Stimulated activated effector memory CD8-positive, alpha-beta T cell treated with anti-CD3 and anti-CD28 coated beads, Interleukin-12 subunit alpha, Interleukin-12 subunit beta, amount 100 ng/mL, for 72 hours (primary cell): ENCODE measurements at regions not wholly inside any gene's neighbourhood (a gene's known extent, or its start where the extent isn't known, plus 50 kb on each side); places are given as distances from the start of the nearest gene placed in this dataset.

ENCODE experiments used
- ATAC-seq: fragments of 150-1000 bp; cut with Tn5 transposase; 2 replicates; pipeline ENCODE4 v1.10.0; 2021
- DNase-seq, 2 donors: peaks; one replicate each; pipeline ENCODE4 v3.0.0; 2021 to 2022; ENCODE audit warnings: low spot score in 2 of 2
- H3K27ac Mint-ChIP-seq: one replicate; pipeline ENCODE4 v1.8.0; 2022; ENCODE audit warnings: mild to moderate bottlenecking, mixed read lengths
- H3K36me3 Mint-ChIP-seq: one replicate; pipeline ENCODE4 v1.8.0; 2022; ENCODE audit warnings: mild to moderate bottlenecking, mixed read lengths
- H3K4me1 Mint-ChIP-seq: one replicate; pipeline ENCODE4 v1.8.0; 2022; ENCODE audit warnings: mixed read lengths
- H3K4me3 Mint-ChIP-seq: one replicate; pipeline ENCODE4 v1.8.0; 2022; ENCODE audit warnings: mild to moderate bottlenecking, mixed read lengths
- H3K9me3 Mint-ChIP-seq: one replicate; pipeline ENCODE4 v1.8.0; 2022; ENCODE audit warnings: mixed read lengths

- no peak for DNase-seq
- peak; percentile 40 for ATAC-seq
- no peaks in the 10 kb centered on the region for H3K9me3 Mint-ChIP-seq
- H3K4me3 Mint-ChIP-seq, result no peak overlapping the region
- no peaks in the 10 kb centered on the region for H3K4me1 Mint-ChIP-seq
- H3K27ac Mint-ChIP-seq, result no peak overlapping the region
- H3K36me3 Mint-ChIP-seq, result no peaks in the 10 kb centered on the region
Observed at GRCh38 chr2:237025090-237025865, 60.4 kb upstream of the COPS8 start.

- peak; percentile 46 for ATAC-seq
- Mint-ChIP-seq H3K27ac (no peak overlapping the region), H3K4me3 (no peak overlapping the region), H3K4me1 (no peaks in the 10 kb centered on the region), H3K36me3 (no peaks in the 10 kb centered on the region), H3K9me3 (no peaks in the 10 kb centered on the region)
- peak in 1 of 2 donors; percentile 51 for DNase-seq
Observed at GRCh38 chr2:237026981-237027711, 58.5 kb upstream of the COPS8 start.

- Mint-ChIP-seq H3K9me3 (no peaks in the 10 kb centered on the region), H3K4me3 (no peak overlapping the region), H3K4me1 (no peaks in the 10 kb centered on the region), H3K27ac (no peak overlapping the region), H3K36me3 (no peaks in the 10 kb centered on the region)
- DNase-seq (no peak), ATAC-seq (no peak)
Observed at GRCh38 chr2:237027712-237028029, 58.0 kb upstream of the COPS8 start.

- Mint-ChIP-seq H3K4me1 (no peaks in the 10 kb centered on the region), H3K4me3 (no peak overlapping the region), H3K36me3 (no peaks in the 10 kb centered on the region), H3K9me3 (no peaks in the 10 kb centered on the region), H3K27ac (no peak overlapping the region)
- ATAC-seq (no peak), DNase-seq (no peak)
Observed at GRCh38 chr2:237030382-237030781, 55.3 kb upstream of the COPS8 start.

- Mint-ChIP-seq H3K4me1 (no peaks in the 10 kb centered on the region), H3K27ac (no peak overlapping the region), H3K9me3 (no peaks in the 10 kb centered on the region), H3K36me3 (no peaks in the 10 kb centered on the region), H3K4me3 (no peak overlapping the region)
- ATAC-seq (no peak), DNase-seq (no peak)
Observed at GRCh38 chr2:237033536-237034060, 52.1 kb upstream of the COPS8 start.

GRCh38 chr2:237035781-237036475 lies 49.8 kb upstream of the COPS8 start:
- Mint-ChIP-seq H3K4me3 (no peak overlapping the region), H3K36me3 (no peaks in the 10 kb centered on the region), H3K9me3 (no peaks in the 10 kb centered on the region), H3K4me1 (no peaks in the 10 kb centered on the region), H3K27ac (no peak overlapping the region)
- ATAC-seq, result no peak
- no peak for DNase-seq
